ENCODE measurements at regions not wholly inside any gene's neighbourhood (a gene's known extent, or its start where the extent isn't known, plus 50 kb on each side); places are given as distances from the start of the nearest gene placed in this dataset.
"Not testable (repeated sequence)": the region's sequence is repeated elsewhere in the genome, so short reads cannot be mapped to it uniquely, and the experiment has no call there.

DNA sequence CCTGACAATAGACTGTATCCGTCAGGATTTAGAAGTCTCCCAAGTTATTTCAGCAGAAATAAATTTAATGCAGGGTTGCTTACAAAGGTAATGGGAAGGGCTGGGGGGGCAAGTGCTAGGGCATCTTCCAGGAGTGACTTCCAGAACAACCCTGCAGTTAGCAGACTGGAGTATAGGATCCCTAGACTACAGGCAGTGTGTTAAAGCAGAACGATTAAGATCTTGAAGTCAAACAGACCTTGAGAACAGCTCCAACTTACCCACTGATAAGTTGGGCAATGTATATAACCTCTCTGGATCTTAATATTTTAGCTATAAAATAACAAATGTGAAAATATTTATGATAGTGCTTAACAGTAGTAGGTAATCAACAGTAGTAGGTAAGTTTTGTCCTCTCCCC lies 113.6 kb upstream of the LIFR start:
- TF ChIP-seq, protein P1, sequence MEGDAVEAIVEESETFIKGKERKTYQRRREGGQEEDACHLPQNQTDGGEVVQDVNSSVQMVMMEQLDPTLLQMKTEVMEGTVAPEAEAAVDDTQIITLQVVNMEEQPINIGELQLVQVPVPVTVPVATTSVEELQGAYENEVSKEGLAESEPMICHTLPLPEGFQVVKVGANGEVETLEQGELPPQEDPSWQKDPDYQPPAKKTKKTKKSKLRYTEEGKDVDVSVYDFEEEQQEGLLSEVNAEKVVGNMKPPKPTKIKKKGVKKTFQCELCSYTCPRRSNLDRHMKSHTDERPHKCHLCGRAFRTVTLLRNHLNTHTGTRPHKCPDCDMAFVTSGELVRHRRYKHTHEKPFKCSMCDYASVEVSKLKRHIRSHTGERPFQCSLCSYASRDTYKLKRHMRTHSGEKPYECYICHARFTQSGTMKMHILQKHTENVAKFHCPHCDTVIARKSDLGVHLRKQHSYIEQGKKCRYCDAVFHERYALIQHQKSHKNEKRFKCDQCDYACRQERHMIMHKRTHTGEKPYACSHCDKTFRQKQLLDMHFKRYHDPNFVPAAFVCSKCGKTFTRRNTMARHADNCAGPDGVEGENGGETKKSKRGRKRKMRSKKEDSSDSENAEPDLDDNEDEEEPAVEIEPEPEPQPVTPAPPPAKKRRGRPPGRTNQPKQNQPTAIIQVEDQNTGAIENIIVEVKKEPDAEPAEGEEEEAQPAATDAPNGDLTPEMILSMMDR (conservative IDR thresholded peaks at IDR 0.05): no peak
- no peak for TF ChIP-seq ZFX (IDR thresholded peaks at IDR 0.05)
- H3K27ac ChIP-seq: no peak overlapping the region; the same call in 1 of the 2 replicates

DNA sequence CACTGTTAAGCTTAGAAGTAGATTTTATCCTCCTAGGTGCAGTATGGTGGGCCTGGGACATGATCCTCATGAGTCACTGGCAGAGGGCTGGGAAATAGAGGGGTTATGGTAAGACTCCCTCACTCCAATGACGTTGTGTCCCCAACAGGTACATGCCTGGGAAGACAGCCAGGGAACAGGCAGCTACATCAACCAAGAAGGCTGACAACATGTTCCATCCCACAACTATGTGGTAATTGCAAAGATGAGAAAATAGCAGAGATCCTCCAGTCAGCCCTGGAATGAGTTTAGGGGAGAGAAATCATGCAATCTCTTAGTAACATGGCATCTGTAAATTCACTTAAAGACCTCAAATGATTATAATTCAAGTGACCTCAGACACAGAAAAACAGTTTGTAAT lies 114.4 kb upstream of the LIFR start:
- H3K27ac ChIP-seq: peak overlapping the region; percentile 47
- TF ChIP-seq, protein P1 (conservative IDR thresholded peaks at IDR 0.05): no peak
- TF ChIP-seq ZFX (IDR thresholded peaks at IDR 0.05): no peak

DNA sequence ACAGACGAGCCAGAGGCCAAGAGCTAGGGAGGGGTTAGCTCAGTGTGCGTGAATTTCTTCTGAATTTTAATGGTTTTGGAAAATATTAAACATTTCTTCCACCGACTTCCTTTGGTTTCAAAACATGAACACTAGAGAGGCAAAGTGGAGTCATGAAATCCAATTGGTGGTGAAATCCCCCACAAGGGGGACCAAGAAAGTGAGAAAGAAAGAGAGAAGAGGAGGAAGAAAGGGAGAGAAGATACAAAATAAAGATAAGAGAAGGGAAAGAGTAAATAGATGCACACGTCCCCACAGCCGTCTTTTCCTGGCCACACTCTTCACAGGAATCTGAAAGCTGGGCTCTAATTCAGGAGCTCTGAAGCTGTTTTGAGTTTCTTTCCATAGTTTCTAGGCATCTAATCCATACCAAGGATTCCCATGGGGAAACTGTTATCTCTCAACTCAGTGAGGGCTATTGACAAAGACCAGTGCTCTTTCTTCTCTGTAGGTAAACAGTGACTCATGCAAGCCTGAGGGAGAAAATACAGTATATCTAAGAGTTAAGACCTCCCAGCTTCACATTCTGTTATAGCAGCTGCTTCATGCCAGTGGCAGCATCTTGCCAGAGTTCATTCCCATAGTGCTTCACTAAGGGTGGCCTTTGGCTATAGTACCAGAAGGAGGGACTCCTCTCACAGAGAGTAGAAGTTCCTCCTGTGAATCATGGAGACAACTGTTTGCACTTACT lies 115.8 kb upstream of the LIFR start:
- no peak for TF ChIP-seq ZFX (IDR thresholded peaks at IDR 0.05)
- TF ChIP-seq, protein P1 (conservative IDR thresholded peaks at IDR 0.05): no peak
- peak overlapping the region; percentile 47; the same call in 1 of the 2 replicates for H3K27ac ChIP-seq

DNA sequence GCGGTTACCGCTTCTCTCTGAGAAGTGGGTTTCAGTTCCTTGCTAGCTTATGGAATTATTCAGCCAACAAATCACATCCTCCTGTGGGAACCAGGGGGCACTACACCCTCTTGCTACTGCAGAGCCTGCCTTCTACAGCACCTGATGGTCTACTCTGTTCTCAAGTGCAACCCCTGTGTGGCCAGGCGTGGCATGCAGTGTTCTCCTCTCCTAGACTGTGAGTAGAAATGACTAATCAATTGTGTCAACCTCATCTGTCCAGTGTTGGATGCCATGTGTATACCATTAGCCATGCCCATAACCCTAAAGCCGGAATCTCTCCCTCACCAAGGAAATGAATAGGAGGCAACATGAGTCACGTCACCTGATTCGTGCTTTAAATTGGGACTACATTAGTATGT lies 117.2 kb upstream of the LIFR start:
- peak overlapping the region; percentile 37; the same call in 1 of the 2 replicates for H3K27ac ChIP-seq
- TF ChIP-seq, protein P1 (conservative IDR thresholded peaks at IDR 0.05): no peak
- no peak for TF ChIP-seq ZFX (IDR thresholded peaks at IDR 0.05)

DNA sequence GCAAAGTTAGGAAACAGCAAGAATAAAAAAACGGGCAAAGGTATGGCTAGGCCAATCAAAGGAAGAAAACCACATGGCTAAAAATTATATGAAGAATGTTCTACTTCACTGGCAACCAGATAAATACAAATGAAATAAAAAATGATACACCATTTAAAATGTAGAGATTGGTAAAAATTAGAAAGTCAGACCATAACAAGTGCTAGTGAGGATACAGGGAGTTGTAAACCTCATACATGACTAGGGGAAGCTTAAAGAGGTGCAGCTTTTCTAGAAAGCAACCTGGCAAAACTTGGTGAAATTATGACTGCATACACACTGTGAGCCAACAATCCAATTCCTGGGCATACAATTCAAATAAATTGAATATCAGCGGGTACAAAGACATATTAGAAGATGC lies 119.0 kb upstream of the LIFR start:
- no peak for TF ChIP-seq ZFX (IDR thresholded peaks at IDR 0.05)
- TF ChIP-seq, protein P1 (conservative IDR thresholded peaks at IDR 0.05): no peak
- no peak overlapping the region for H3K27ac ChIP-seq

DNA sequence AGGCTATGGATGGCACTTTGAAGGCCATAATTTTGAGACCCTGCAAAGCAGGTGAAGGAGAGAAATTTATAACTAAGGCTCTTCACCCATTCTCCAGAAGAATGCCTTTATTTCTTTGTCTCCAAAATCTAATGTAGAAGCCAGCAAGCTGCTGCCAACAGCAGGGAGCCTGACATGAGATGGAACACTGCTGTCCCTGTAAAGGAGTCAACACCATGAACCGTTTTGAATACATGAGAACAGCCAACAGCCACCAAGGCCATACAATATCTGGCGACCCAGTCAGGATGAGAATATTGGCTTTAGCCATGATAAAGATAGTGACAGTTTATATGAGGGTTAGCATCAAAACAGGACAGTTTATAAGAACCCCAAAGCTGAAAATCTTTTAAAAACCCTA lies 121.2 kb upstream of the LIFR start:
- no peak overlapping the region for H3K27ac ChIP-seq
- TF ChIP-seq, protein P1 (conservative IDR thresholded peaks at IDR 0.05): no peak
- TF ChIP-seq ZFX (IDR thresholded peaks at IDR 0.05): no peak

DNA sequence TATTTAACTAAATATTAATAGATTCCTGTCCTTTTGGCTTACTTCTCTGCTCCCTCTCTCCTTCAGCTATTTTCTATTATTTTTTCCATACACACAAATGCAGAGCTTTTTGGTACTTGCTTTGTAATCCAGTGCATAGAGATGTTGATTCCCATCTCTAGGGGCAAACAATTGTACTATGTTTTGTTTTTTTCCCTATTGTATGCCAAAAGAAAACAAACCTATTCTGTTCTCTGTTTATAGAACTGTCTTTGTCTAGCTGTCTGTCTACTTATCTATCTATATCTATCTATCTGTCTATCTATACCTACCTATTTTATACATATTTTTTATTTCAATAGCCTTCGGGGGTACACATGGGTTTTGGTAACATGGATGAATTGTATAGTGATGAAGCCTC lies 121.6 kb upstream of the LIFR start:
- H3K27ac ChIP-seq: no peak overlapping the region
- TF ChIP-seq, protein P1 (conservative IDR thresholded peaks at IDR 0.05): no peak
- no peak for TF ChIP-seq ZFX (IDR thresholded peaks at IDR 0.05)

DNA sequence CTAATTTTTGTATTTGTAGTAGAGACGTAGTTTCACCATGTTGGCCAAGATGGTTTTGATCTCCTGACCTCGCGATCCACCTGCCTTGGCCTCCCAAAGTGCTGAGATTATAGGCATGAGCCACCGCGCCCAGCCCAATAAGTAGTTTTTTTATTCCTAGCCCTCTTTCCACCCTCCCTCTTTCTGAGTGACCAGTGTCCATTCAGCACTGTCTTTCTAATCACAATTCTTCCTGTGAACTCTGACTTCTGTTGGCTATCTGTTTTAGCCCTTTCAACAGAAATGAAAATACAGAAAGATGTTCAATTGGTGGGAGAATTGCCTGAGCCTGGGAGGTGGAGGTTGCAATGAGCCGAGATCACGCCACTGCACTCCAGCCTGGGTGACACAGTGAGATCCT lies 122.3 kb upstream of the LIFR start:
- H3K27ac ChIP-seq: not testable (repeated sequence)
